ENCODE measurements at regions not wholly inside any gene's neighbourhood (a gene's known extent, or its start where the extent isn't known, plus 50 kb on each side); places are given as distances from the start of the nearest gene placed in this dataset.

DNA sequence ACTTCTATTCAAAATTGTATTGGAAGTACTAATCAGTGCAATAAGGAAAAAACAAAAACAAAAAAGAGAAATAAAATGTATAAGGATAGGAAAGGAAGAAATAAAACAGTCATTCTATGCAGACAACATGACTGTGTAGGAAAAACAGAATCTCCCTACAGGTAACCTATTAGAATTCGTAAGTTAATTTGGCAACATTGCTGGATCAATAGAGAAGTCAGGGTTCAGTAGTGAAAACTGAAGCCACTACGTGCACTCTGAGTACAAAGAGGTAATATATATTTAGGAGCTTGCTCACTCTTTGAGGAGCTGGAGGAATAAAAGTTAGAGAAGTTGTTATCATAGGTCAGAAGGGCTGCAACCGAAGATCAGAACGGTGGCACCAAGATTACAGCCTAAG, 84.0 kb upstream of the BMAL1 start:
- no peak for TF ChIP-seq EZH2phosphoT487 (IDR thresholded peaks at IDR 0.05)
- TF ChIP-seq, protein P1, sequence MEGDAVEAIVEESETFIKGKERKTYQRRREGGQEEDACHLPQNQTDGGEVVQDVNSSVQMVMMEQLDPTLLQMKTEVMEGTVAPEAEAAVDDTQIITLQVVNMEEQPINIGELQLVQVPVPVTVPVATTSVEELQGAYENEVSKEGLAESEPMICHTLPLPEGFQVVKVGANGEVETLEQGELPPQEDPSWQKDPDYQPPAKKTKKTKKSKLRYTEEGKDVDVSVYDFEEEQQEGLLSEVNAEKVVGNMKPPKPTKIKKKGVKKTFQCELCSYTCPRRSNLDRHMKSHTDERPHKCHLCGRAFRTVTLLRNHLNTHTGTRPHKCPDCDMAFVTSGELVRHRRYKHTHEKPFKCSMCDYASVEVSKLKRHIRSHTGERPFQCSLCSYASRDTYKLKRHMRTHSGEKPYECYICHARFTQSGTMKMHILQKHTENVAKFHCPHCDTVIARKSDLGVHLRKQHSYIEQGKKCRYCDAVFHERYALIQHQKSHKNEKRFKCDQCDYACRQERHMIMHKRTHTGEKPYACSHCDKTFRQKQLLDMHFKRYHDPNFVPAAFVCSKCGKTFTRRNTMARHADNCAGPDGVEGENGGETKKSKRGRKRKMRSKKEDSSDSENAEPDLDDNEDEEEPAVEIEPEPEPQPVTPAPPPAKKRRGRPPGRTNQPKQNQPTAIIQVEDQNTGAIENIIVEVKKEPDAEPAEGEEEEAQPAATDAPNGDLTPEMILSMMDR (IDR thresholded peaks at IDR 0.05) = no peak
